IMR-90 (cell line): ENCODE measurements at regions not wholly inside any gene's neighbourhood (a gene's known extent, or its start where the extent isn't known, plus 50 kb on each side); places are given as distances from the start of the nearest gene placed in this dataset.

Source experiments
- CTCF ChIP-seq: conservative IDR thresholded peaks from 2 replicates; pipeline ENCODE4 v1.5.1; 2012; ENCODE audit warnings: mild to moderate bottlenecking, low read depth, low read length, improper control_type of control experiment
- FOS ChIP-seq: fragments of 150-350 bp; IDR thresholded peaks from 2 replicates; pipeline ENCODE4 v1.6.1; 2016; ENCODE audit warnings: low read depth, low read length
- MAZ ChIP-seq: IDR thresholded peaks from 2 replicates; pipeline ENCODE4 v1.6.1; 2012; ENCODE audit warnings: low read depth, mild to moderate bottlenecking, low read length, improper control_type of control experiment, moderate library complexity, borderline replicate concordance
- NFE2L2 ChIP-seq: fragments of 150-350 bp; IDR thresholded peaks from 2 replicates; pipeline ENCODE4 v1.6.1; 2016; ENCODE audit warnings: low read depth, mild to moderate bottlenecking, low read length
- POLR2A ChIP-seq: IDR thresholded peaks from 2 replicates; pipeline ENCODE4 v1.6.1; 2012; ENCODE audit warnings: mild to moderate bottlenecking, low read depth, low read length
- SMC3 ChIP-seq: fragments of 150-350 bp; IDR thresholded peaks from 2 replicates; pipeline ENCODE4 v1.6.1; 2016; ENCODE audit warnings: low read depth, mild to moderate bottlenecking, antibody characterized with exemption, low read length, moderate library complexity

- no peak for TF ChIP-seq POLR2A
- TF ChIP-seq FOS: no peak
- TF ChIP-seq SMC3: no peak
- TF ChIP-seq MAZ: no peak
- no peak for TF ChIP-seq CTCF
- TF ChIP-seq NFE2L2: no peak
Observed at GRCh38 chr14:49975799-49976198, 82.9 kb downstream of the ARF6 start.
